ENCODE measurements at regions not wholly inside any gene's neighbourhood (a gene's known extent, or its start where the extent isn't known, plus 50 kb on each side); places are given as distances from the start of the nearest gene placed in this dataset.

- no peak for TF ChIP-seq CTCF (IDR thresholded peaks at IDR 0.05; ENCODE audit: borderline replicate concordance, extremely low read depth, low read length, poor library complexity, severe bottlenecking)
- TF ChIP-seq EZH2 (IDR thresholded peaks at IDR 0.05; ENCODE audit: borderline replicate concordance, low read depth, low read length, severe bottlenecking), result no peak
These were observed 83.8 kb upstream of the GRB10 start for GRCh38 chr7:50866343-50867033.
